Upper lobe of left lung (tissue), 4 donors: ENCODE measurements at regions not wholly inside any gene's neighbourhood (a gene's known extent, or its start where the extent isn't known, plus 50 kb on each side); places are given as distances from the start of the nearest gene placed in this dataset.

Experiments
- CTCF ChIP-seq, 6 experiments: fragments of 450-650 bp in 4 of 6; fragments of 200-600 bp in 2 of 6; sonication (generic) in 2 of 6; IDR thresholded peaks; one replicate each; pipeline ENCODE4 v1.5.1; 2016 to 2019; ENCODE audit warnings: antibody characterized with exemption in 6 of 6
- EP300 ChIP-seq, 4 donors: sonication (generic); formaldehyde crosslinking; IDR thresholded peaks; one replicate each; pipeline ENCODE4 v1.5.1; 2017; ENCODE audit warnings: antibody characterized with exemption in 4 of 4, control low read depth in 2 of 4
- POLR2A ChIP-seq, 4 donors: fragments of 450-650 bp; IDR thresholded peaks; one replicate each; pipeline ENCODE4 v1.5.1; 2016 to 2017; ENCODE audit warnings: antibody characterized with exemption in 4 of 4, mild to moderate bottlenecking in 2 of 4
- POLR2AphosphoS5 ChIP-seq, 2 donors: sonication (generic); formaldehyde crosslinking; IDR thresholded peaks; one replicate each; pipeline ENCODE4 v1.5.1; 2017; ENCODE audit warnings: antibody characterized with exemption in 2 of 2

- TF ChIP-seq CTCF (IDR thresholded peaks at IDR 0.05), result no peak
- TF ChIP-seq POLR2A (IDR thresholded peaks at IDR 0.05), result no peak
- TF ChIP-seq POLR2AphosphoS5 (IDR thresholded peaks at IDR 0.05), result no peak
- TF ChIP-seq EP300 (IDR thresholded peaks at IDR 0.05), result no peak
Measured at GRCh38 chr14:61893371-61893940, 131.2 kb downstream of the SNAPC1 start.
